MM.1S (cell line): ENCODE measurements at regions not wholly inside any gene's neighbourhood (a gene's known extent, or its start where the extent isn't known, plus 50 kb on each side); places are given as distances from the start of the nearest gene placed in this dataset.

ENCODE experiments used
- CTCF ChIP-seq: fragments of 300-600 bp; sonication (generic); IDR thresholded peaks from 2 replicates; pipeline ENCODE4 v1.5.1; 2016; ENCODE audit warnings: antibody characterized with exemption, low read length, mixed read lengths
- EZH2 ChIP-seq: fragments of 300-600 bp; sonication (generic); optimal IDR thresholded peaks from 2 replicates; pipeline ENCODE3; 2017; ENCODE audit warnings: low read depth, mild to moderate bottlenecking, antibody characterized with exemption, low read length, mixed read lengths

GRCh38 chrX:146036000-146036399 is 218.4 kb downstream of the SLITRK2 start:
- TF ChIP-seq CTCF (no peak), EZH2 (no peak)
